ENCODE measurements at regions not wholly inside any gene's neighbourhood (a gene's known extent, or its start where the extent isn't known, plus 50 kb on each side); places are given as distances from the start of the nearest gene placed in this dataset.

GRCh38 chr18:4807604-4808293 lies 352.6 kb upstream of the DLGAP1 start:
- H3K27ac ChIP-seq = no peak overlapping the region
- H3K4me1 ChIP-seq = no peaks in the 10 kb centered on the region
- H3K27me3 ChIP-seq = no peaks in the 10 kb centered on the region
- no peak for TF ChIP-seq EP300 (IDR thresholded peaks at IDR 0.05)
- no peak for TF ChIP-seq POLR2A (IDR thresholded peaks at IDR 0.05)
- TF ChIP-seq, protein P1, sequence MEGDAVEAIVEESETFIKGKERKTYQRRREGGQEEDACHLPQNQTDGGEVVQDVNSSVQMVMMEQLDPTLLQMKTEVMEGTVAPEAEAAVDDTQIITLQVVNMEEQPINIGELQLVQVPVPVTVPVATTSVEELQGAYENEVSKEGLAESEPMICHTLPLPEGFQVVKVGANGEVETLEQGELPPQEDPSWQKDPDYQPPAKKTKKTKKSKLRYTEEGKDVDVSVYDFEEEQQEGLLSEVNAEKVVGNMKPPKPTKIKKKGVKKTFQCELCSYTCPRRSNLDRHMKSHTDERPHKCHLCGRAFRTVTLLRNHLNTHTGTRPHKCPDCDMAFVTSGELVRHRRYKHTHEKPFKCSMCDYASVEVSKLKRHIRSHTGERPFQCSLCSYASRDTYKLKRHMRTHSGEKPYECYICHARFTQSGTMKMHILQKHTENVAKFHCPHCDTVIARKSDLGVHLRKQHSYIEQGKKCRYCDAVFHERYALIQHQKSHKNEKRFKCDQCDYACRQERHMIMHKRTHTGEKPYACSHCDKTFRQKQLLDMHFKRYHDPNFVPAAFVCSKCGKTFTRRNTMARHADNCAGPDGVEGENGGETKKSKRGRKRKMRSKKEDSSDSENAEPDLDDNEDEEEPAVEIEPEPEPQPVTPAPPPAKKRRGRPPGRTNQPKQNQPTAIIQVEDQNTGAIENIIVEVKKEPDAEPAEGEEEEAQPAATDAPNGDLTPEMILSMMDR (IDR thresholded peaks at IDR 0.05) = no peak
- TF ChIP-seq POLR2AphosphoS5 (IDR thresholded peaks at IDR 0.05) = no peak
- 89 to 90% methylated on average over 18 of the region's 18 CpGs for WGBS, 2 donors
- H3K36me3 ChIP-seq = no peaks in the 10 kb centered on the region
- peaks cover 0 to 9% (median 0%) of the 10 kb centered on the region in 4 donors for H3K9me3 ChIP-seq
- DNase-seq = no peak
- intact Hi-C loops (cut with DNase I) = no loop called here
- no peak overlapping the region for H3K4me3 ChIP-seq

- Histone ChIP-seq H3K4me1 (no peaks in the 10 kb centered on the region), H3K36me3 (no peaks in the 10 kb centered on the region), H3K27me3 (no peaks in the 10 kb centered on the region), H3K27ac (no peak overlapping the region), H3K4me3 (no peak overlapping the region), H3K9me3 (peaks cover 0 to 9% (median 0%) of the 10 kb centered on the region in 4 donors)
- WGBS, 2 donors = 90 to 93% methylated on average over 1 of the region's 1 CpG
- intact Hi-C loops (cut with DNase I) = no loop called here
- TF ChIP-seq POLR2AphosphoS5 (IDR thresholded peaks at IDR 0.05) (no peak), POLR2A (IDR thresholded peaks at IDR 0.05) (no peak), EP300 (IDR thresholded peaks at IDR 0.05) (no peak)
- TF ChIP-seq, protein P1 (IDR thresholded peaks at IDR 0.05) = no peak
- no peak for DNase-seq
Observed at GRCh38 chr18:4806331-4806730, 351.2 kb upstream of the DLGAP1 start.

DNA sequence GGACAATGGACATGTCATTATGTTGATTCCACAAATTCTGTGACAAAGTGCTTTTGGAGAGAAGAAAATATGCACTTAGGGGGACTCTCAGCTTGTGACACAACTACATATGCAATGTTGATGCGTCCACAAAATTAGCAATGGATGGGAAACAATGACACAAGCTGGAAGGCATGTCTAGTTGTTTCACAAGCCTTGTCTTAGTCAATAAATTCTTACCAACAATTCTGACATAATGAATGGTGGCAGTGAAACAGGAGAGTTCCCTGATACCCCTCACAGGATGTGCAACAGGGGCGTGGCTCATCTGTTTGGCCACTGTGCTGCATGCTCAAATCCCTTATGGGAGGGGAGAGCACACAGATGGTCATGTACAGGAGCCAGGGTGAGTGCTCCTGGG lies 347.2 kb upstream of the DLGAP1 start:
- Histone ChIP-seq H3K27me3 (no peaks in the 10 kb centered on the region), H3K9me3 (peaks cover 0 to 7% (median 2%) of the 10 kb centered on the region in 4 donors), H3K36me3 (no peaks in the 10 kb centered on the region), H3K4me1 (no peaks in the 10 kb centered on the region), H3K27ac (no peak overlapping the region), H3K4me3 (no peak overlapping the region)
- WGBS, 2 donors = 52 to 71% methylated on average over 2 of the region's 2 CpGs
- no peak for DNase-seq
- TF ChIP-seq POLR2A (IDR thresholded peaks at IDR 0.05) = no peak
- TF ChIP-seq, protein P1 (IDR thresholded peaks at IDR 0.05) = no peak
- TF ChIP-seq EP300 (IDR thresholded peaks at IDR 0.05) = no peak
- TF ChIP-seq POLR2AphosphoS5 (IDR thresholded peaks at IDR 0.05) = no peak
- intact Hi-C loops (cut with DNase I) = no loop called here

DNA sequence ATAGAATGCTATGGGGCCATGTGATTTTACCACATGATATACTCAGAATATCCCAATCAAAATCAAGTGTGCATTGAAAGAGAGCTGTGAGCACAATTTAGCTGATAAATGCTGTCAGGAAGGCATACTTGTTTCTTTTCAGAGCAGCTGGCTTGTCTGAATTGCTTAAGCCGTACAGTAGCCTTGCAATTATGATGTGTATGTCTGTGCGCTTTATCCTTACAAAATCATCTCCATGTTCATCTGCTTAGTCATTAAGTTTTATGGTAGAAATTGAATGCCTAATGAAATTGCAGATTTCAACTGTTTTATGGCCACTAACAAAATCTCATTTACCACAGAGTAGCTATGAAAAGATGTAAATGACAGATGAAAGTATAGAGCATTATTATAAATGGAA lies 346.0 kb upstream of the DLGAP1 start:
- H3K36me3 ChIP-seq = no peaks in the 10 kb centered on the region
- no peak for TF ChIP-seq POLR2A (IDR thresholded peaks at IDR 0.05)
- no peak for TF ChIP-seq EP300 (IDR thresholded peaks at IDR 0.05)
- TF ChIP-seq, protein P1 (IDR thresholded peaks at IDR 0.05) = no peak
- TF ChIP-seq POLR2AphosphoS5 (IDR thresholded peaks at IDR 0.05) = no peak
- H3K27me3 ChIP-seq = no peaks in the 10 kb centered on the region
- H3K4me1 ChIP-seq = no peaks in the 10 kb centered on the region
- WGBS, 2 donors = 96 to 98% methylated on average over 2 of the region's 2 CpGs
- peaks cover 0 to 7% (median 2%) of the 10 kb centered on the region in 4 donors for H3K9me3 ChIP-seq
- H3K27ac ChIP-seq = no peak overlapping the region
- intact Hi-C loops (cut with DNase I) = no loop called here
- H3K4me3 ChIP-seq = no peak overlapping the region
- DNase-seq = no peak
